IPS-15b (cell line): ENCODE measurements at regions not wholly inside any gene's neighbourhood (a gene's known extent, or its start where the extent isn't known, plus 50 kb on each side); places are given as distances from the start of the nearest gene placed in this dataset.

Experiments
- H3K27me3 ChIP-seq: one replicate; pipeline ENCODE4 v1.6.1; 2013; ENCODE audit warnings: low read length; ENCODE audit not compliant: control insufficient read depth, insufficient read depth
- H3K36me3 ChIP-seq: one replicate; pipeline ENCODE4 v1.6.1; 2013; ENCODE audit warnings: low read length; ENCODE audit not compliant: control insufficient read depth, insufficient read depth
- H3K4me1 ChIP-seq: one replicate; pipeline ENCODE4 v1.6.1; 2013; ENCODE audit warnings: mild to moderate bottlenecking, low read length; ENCODE audit not compliant: control insufficient read depth, insufficient read depth
- H3K4me3 ChIP-seq: one replicate; pipeline ENCODE4 v1.5.1; 2013; ENCODE audit warnings: low read depth, low read length
- H3K9ac ChIP-seq: one replicate; pipeline ENCODE4 v1.6.1; 2013; ENCODE audit warnings: low read depth, mild to moderate bottlenecking, low read length
- H3K9me3 ChIP-seq: one replicate; pipeline ENCODE4 v1.6.1; 2013; ENCODE audit warnings: mild to moderate bottlenecking, low read length; ENCODE audit not compliant: control insufficient read depth, insufficient read depth

DNA sequence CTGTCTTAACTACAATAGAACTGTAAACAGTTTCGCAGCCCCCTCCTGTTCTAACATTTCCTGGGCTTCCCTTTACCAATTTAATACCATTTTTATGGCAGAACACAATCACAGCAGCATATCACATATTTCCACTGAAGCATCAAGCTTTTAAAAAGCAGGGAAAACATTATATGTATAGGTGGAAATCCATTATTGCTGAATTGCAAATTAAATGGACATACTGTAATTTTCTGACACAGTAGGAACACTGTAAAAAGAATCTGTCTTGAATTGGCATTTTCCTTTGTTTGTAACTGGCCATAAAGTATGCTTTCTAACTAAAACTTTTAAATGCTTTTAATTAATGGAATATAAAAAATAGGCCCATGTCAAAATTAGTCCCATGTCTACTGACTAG is 1385.8 kb downstream of the SI start:
- no peaks in the 10 kb centered on the region for H3K4me1 ChIP-seq
- H3K4me3 ChIP-seq, result no peak overlapping the region
- no peak overlapping the region for H3K9ac ChIP-seq
- no peaks in the 10 kb centered on the region for H3K9me3 ChIP-seq
- H3K27me3 ChIP-seq, result no peaks in the 10 kb centered on the region
- H3K36me3 ChIP-seq, result no peaks in the 10 kb centered on the region

- no peak overlapping the region for H3K9ac ChIP-seq
- no peak overlapping the region for H3K4me3 ChIP-seq
- no peaks in the 10 kb centered on the region for H3K27me3 ChIP-seq
- no peaks in the 10 kb centered on the region for H3K36me3 ChIP-seq
- H3K4me1 ChIP-seq, result no peaks in the 10 kb centered on the region
- H3K9me3 ChIP-seq, result no peaks in the 10 kb centered on the region
Observed at GRCh38 chr3:163684651-163685050, 1393.6 kb downstream of the SI start.

DNA sequence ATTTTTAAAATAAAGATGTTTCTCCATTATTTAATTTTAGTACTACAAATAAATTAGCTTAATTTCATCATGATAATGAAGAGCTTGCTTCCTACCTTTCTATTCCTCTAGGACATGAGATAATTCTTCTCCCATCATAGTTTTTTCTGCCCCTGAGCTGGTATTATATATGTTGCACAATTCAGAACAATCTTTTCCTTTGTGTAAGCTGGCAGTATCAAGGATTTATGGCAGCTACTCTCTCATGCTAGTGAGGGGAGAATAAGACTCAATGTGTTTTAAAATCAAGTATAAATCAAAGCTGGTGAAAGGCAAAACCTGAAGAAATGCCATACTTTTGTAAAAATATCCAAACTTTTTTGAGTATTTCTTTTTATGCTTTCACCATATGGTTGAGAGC is 1405.3 kb downstream of the SI start:
- Histone ChIP-seq H3K27me3 (no peaks in the 10 kb centered on the region), H3K4me1 (no peaks in the 10 kb centered on the region), H3K9me3 (no peaks in the 10 kb centered on the region), H3K9ac (no peak overlapping the region), H3K36me3 (no peaks in the 10 kb centered on the region), H3K4me3 (no peak overlapping the region)

DNA sequence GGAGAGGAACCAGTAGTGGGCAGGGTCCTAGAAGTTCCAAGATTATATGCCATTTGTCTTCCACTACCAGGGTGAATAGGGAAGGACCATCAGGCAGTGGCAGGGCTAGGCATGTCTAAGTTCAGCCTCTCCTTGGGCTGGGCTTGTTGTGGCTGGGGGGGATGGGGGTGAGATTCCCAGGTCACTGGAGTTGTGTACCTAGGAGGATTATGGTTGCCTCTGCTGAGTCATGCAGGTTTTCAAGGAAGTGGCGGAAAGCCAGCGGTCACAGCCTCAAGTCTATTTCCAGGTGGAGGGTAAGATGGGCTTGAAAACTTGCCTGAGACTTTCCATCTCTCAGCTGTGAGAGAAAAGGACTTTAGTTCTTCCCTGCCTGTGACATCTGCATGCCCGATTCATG is 1407.1 kb downstream of the SI start:
- Histone ChIP-seq H3K36me3 (no peaks in the 10 kb centered on the region), H3K9ac (no peak overlapping the region), H3K4me3 (no peak overlapping the region), H3K9me3 (no peaks in the 10 kb centered on the region), H3K4me1 (no peaks in the 10 kb centered on the region), H3K27me3 (no peaks in the 10 kb centered on the region)

DNA sequence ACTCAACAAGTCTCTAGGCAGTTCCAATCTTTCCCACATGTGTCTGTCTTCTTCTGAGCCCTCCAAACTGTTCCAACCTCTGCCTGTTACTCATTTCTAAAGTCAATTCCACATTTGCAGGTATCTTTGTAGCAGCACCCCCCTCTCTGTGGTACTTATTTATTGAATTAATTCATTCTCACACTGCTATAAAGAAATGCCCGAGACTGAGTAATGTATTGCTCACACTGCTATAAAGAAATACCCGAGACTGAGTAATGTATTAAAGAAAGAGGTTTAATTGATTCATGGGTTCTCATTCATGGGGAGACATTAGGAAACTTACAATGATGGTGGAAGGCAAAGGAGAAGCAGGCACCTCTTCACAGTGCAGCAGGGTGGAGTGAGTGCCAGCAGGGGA is 1413.8 kb downstream of the SI start:
- H3K36me3 ChIP-seq, result no peaks in the 10 kb centered on the region
- no peak overlapping the region for H3K9ac ChIP-seq
- no peaks in the 10 kb centered on the region for H3K9me3 ChIP-seq
- H3K4me3 ChIP-seq, result no peak overlapping the region
- no peaks in the 10 kb centered on the region for H3K4me1 ChIP-seq
- H3K27me3 ChIP-seq, result no peaks in the 10 kb centered on the region

- no peak overlapping the region for H3K4me3 ChIP-seq
- no peaks in the 10 kb centered on the region for H3K27me3 ChIP-seq
- H3K9ac ChIP-seq, result no peak overlapping the region
Observed at GRCh38 chr3:163657088-163657487, 1421.2 kb downstream of the SI start.

GRCh38 chr3:163655021-163655420 is 1423.3 kb downstream of the SI start:
- Histone ChIP-seq H3K27me3 (no peaks in the 10 kb centered on the region), H3K4me1 (no peaks in the 10 kb centered on the region), H3K4me3 (no peak overlapping the region), H3K9me3 (no peaks in the 10 kb centered on the region), H3K36me3 (no peaks in the 10 kb centered on the region), H3K9ac (no peak overlapping the region)

More at GRCh38 chr3:163657088-163657487, 1421.2 kb downstream of the SI start:
- Histone ChIP-seq H3K36me3 (no peaks in the 10 kb centered on the region), H3K9me3 (no peaks in the 10 kb centered on the region), H3K4me1 (no peaks in the 10 kb centered on the region)

- Histone ChIP-seq H3K27me3 (no peaks in the 10 kb centered on the region), H3K36me3 (no peaks in the 10 kb centered on the region), H3K9me3 (no peaks in the 10 kb centered on the region), H3K4me1 (no peaks in the 10 kb centered on the region), H3K4me3 (no peak overlapping the region), H3K9ac (no peak overlapping the region)
Observed at GRCh38 chr3:163644172-163644571, 1434.1 kb downstream of the SI start.

DNA sequence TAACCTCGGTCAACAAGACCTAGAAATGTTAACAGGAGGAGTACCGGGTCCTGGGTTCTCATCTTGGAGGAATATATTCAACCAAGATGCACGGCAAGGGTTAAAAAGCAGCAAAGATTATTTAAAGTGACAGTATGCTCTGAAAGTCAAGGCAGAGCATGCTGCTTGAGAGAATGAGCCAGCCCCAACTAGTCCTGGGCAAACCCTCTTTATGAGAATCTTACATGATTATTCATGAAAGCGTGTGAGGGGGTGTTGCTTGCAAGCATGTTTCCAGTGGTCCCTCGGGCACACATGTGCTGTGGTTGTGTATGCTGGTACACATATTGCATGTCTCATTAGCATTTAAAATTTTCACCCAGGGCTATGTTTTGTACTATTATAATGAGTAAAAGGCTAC is 1445.6 kb downstream of the SI start:
- Histone ChIP-seq H3K4me1 (peaks cover 2% of the 10 kb centered on the region), H3K4me3 (no peak overlapping the region), H3K27me3 (no peaks in the 10 kb centered on the region), H3K9me3 (no peaks in the 10 kb centered on the region), H3K9ac (no peak overlapping the region), H3K36me3 (no peaks in the 10 kb centered on the region)

GRCh38 chr3:163626753-163627152 is 1451.5 kb downstream of the SI start:
- Histone ChIP-seq H3K4me1 (no peaks in the 10 kb centered on the region), H3K9me3 (no peaks in the 10 kb centered on the region), H3K36me3 (no peaks in the 10 kb centered on the region), H3K9ac (no peak overlapping the region), H3K27me3 (no peaks in the 10 kb centered on the region), H3K4me3 (no peak overlapping the region)

GRCh38 chr3:163622384-163622783 is 1455.9 kb downstream of the SI start:
- no peaks in the 10 kb centered on the region for H3K4me1 ChIP-seq
- H3K27me3 ChIP-seq, result no peaks in the 10 kb centered on the region
- no peaks in the 10 kb centered on the region for H3K9me3 ChIP-seq
- H3K9ac ChIP-seq, result no peak overlapping the region
- H3K4me3 ChIP-seq, result no peak overlapping the region
- no peaks in the 10 kb centered on the region for H3K36me3 ChIP-seq

DNA sequence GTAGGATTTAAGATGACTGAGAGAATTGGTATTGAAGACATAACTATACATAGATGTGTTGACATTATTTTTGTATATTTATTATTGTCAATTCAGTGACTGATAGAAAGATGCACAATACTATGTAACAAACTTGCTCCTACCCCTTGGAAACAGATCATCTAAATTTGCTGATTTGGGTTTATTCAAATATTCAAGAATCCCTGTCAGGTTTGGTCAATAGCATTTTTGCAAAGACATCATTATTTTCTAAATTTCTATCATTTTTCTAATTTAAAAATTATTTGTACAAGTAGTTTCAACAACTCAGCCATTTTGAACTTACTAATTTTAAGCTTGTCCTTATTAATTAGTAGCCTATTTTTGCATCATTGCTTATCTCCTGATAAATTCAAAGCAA is 1463.4 kb downstream of the SI start:
- no peaks in the 10 kb centered on the region for H3K27me3 ChIP-seq
- H3K4me3 ChIP-seq, result no peak overlapping the region
- H3K9me3 ChIP-seq, result no peaks in the 10 kb centered on the region
- H3K9ac ChIP-seq, result no peak overlapping the region
- no peaks in the 10 kb centered on the region for H3K36me3 ChIP-seq
- no peaks in the 10 kb centered on the region for H3K4me1 ChIP-seq

DNA sequence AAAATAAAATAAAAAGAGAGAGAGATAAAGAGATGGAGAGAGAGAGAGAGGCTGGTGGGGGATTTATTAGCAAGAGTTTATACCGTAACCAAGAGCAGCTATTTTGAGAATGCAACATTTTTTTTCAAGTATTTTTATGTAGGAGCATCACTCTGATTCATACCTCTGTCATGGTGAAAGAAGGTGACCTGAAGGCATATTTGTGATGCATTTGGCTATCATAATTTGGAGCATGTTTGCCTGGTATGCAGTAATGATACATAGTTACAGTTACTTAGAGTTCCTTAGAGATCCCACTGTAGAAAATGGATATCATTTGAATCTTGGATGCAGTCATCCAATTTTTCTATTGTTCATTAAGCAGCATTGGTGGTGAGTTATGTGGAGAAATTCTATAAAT is 1472.4 kb downstream of the SI start:
- Histone ChIP-seq H3K9ac (no peak overlapping the region), H3K4me3 (no peak overlapping the region), H3K27me3 (no peaks in the 10 kb centered on the region), H3K4me1 (no peaks in the 10 kb centered on the region), H3K9me3 (no peaks in the 10 kb centered on the region), H3K36me3 (no peaks in the 10 kb centered on the region)
